ENCODE measurements at regions not wholly inside any gene's neighbourhood (a gene's known extent, or its start where the extent isn't known, plus 50 kb on each side); places are given as distances from the start of the nearest gene placed in this dataset.

DNA sequence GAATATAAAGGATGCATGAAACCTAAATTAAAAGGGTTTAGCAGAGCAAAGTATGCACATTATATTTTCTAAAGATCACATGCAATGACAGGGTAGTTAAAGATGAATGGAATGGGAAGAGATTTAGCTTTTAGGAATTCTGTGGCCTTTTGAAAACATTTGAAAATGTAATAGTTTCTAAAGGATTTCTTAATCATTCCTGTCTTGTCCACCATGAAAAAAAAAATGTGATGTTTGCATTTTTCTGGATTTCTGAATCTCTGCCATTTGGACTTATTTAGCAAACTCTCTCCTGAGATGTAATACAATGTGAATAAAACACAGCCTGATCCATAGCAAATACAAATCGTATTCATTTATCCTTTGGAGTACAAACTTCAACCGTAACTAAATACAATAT is 126.6 kb upstream of the RAB11FIP2 start:
- no peak for DNase-seq

DNA sequence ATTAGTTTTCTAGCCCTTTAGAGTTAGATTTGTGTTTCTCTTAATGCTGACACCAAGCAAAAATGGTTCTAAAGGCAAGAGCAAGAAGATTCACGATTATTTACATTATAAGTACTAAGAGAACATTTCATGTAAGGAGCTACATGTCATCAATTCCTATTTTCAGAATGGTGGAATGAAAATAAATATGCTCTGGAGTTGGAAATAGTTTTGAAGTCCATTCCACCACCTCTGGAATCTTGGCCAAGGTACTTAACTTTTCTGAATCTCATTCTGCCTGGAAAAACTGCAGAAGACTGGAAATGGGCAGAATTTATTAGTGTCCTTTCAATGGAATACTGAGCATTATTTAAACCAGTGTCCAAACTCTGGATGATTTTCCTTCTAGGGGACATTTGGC is 125.1 kb upstream of the RAB11FIP2 start:
- no peak for DNase-seq

DNA sequence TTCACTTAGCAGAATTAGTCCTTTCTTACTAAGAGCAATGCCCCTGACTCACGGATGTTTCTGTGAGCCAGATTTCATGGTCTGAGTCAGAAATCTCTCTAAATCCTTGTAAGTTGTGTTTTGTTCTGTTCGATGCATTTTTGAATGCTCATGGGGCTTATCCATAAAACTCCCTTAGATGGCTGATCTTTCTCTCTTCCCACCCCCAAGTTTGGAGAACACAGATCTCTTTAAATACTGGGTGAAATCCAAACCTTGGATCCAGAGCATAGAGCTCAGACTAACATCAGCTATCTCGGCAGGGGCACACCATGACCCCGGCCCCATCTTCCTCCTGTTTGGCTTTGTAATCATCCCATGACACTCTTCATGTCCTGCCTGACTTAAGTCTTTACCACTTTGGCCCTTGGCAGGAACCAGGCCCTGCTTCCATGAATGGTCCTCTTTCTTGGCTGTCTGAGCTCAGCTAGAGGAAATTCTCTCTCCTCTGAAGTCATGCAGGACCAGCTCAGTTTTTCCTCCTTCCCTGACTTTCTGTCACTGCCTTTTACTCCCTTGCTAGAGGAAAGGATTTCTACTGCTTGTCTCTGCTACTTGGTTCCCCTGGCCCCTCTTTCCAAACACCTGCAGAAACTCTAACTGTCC is 120.4 kb upstream of the RAB11FIP2 start:
- DNase-seq, result no peak

DNA sequence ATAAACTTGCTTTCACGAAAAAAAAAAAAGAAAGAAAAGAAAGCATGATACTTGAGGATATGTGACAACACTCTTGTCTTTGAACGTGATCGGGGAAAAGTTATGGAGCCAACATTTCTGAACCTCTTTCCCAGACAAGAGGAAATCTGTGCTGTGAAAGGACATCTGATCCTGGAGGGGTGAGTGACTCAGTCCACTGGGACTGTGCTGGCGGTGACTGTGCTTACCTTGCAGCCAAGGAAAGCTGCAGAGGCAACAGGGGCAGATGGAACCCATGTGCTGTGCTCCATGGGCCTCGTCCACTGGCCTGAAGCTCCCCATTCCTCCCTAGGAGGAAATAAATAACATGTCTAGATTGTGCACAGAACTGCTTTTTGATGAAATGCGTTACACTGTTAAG is 116.5 kb upstream of the RAB11FIP2 start:
- no peak for DNase-seq

DNA sequence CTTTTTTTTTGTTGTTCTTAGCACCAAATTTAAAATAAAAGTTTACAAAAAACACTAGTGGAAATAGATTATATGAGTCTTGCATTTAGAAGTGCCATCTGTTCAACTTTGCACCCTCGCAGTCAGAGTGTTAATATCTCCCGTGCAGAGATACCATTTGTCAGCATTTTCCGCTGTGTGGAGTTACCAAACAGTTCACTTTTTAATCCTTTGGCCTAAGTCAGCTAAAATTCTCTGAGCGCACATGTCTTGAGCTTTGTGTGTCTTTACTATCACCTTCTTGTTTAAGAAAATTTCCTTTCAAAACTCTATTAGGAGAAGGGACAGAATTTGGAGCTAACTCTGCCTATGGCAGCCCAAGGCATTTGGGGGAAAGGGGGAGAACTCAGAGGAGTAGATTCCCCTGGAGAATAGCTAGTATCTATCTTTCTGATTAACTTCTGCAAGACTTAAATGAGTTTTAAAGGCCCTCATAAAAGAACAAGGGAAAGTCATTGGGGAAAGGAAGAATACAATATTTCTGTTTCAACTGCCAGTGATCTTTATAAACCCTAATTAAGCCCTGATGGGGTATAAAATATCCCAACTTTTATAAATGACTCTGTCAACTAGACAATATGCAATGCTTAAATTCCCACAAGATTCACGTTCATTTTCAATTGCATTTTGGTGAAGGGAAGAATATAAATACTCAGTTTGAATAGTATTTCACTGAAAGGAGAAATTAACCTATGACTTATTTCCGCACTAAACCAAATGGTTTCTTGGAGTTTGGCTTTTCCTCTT is 114.9 kb upstream of the RAB11FIP2 start:
- no peak for DNase-seq

DNA sequence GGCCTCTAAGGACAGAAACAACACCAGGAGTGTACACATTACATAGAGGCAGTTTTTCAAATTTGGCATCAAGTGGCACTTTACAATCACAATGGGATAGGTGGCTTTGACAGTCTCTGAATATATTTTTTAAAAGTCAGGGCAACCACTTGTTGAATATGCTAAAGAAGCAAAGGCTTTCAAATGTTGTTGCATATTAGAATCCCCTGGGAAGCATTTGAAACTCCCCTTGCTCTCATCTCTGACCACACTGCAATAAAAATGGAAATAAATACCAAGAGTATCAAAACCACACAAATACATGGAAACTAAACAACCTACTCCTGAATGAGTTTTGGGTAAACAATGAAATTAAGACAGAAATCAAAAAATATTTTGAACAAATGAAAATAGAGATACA is 106.5 kb upstream of the RAB11FIP2 start:
- no peak for DNase-seq

DNA sequence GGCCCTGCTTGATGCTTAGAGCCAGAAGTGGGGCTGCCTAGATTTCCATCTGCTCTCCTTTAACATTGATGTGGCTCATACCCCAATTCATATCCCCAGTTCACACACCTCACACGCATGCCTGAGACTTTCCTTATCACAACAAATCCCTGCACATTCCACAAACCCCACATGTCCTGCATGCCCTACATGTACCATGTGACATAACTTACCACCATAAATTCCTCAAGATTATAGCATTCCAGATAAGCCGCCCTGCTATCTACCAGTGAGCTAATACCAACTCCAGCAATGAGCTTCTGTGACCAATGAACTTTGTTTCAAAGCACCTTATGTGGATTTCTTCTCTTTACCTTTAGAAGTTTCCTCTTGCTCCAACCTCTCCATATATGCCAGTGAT is 104.7 kb upstream of the RAB11FIP2 start:
- DNase-seq, result no peak

DNA sequence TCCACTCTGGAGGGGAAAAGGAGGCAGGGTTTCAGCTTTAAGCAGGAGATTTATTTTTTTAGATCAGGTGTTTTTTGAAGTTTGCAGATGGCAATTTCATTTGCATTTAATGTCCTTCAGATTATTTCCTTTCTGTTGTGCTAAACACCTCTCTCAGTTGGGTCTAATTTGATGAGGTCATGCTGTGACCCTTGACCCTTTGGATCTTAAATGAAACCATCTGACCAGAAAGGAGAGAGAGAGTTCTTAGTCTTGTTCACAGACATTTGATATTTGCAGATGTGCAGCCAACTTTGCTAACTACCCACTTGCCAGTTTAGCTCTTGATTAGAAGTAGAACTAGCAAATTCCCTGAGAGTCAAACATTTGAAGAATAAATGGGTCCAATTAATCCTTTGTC is 101.5 kb upstream of the RAB11FIP2 start:
- no peak for DNase-seq

DNA sequence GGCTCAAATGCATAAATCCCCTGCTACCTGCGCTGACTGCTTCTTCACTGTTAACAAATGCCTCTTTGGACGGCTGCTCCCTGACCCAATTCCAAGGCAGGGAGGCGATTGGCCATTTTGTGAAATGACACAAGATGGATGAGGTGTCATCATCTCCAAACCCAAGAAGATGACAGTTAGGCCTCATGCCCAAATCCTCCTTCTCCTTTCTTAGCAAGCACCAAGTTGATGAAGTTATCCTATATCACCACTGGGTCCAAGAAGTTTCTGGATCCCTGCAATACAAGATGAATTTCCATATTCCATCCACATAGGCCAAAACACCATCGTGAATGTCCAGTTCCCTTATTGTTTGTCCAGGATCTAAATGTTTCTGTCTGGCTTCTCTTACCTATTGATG is 98.5 kb upstream of the RAB11FIP2 start:
- no peak for DNase-seq

DNA sequence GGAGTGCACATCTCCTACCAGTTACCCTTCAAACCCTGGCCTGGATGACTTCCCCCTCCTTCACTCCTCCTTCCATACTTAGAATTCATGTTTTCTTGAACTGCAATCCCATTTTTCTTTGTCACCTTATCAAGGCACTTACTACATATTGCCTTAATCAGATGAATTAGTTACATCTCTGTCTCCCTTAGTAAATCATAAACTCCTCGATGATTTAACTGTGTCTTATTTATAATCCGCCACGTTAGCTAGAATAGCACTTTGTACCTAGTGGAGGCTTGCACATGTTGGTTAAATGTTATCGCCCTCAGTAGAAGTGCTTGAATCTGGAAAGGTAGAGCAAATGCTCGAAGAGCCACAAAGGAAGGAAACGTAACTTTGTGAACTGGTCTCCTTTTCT is 94.7 kb upstream of the RAB11FIP2 start:
- no peak for DNase-seq

DNA sequence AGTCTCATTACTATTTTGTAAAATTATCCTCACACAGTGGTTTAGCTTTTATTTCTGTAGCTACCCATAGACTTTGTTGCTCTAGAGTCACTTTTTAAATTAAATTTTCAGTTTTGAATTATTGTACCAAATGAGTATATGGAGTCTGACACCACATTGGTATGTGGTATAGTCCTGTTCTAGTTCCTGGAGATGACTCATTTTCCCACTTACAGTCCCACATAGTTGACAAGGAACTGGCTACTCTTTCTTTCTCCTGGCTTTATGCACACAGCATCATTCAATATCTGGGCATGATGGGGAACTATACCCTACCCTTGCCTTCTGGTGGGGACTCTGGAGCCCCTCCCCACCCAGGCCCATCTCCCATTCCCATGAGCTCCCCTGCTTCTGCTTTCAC is 92.6 kb upstream of the RAB11FIP2 start:
- no peak for DNase-seq

DNA sequence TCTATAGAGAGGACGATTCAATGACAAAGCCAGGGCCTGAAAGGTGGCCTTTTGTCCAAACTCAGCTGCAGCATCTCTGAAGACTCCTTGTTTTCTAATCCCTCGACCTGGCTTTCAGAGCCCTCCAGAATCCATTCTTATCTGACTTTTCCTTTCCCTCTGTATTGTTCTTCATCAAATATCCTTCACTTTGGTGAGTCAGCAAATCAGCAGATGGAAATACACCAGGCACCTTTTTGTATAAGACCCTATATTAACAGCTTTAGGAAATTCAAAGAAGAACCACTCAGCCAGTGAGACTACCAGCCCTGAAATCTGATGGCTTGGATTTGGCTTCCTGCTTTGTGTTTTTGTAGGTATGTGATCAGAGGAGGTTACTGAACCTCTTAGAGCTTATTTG is 81.9 kb upstream of the RAB11FIP2 start:
- DNase-seq, result no peak

DNA sequence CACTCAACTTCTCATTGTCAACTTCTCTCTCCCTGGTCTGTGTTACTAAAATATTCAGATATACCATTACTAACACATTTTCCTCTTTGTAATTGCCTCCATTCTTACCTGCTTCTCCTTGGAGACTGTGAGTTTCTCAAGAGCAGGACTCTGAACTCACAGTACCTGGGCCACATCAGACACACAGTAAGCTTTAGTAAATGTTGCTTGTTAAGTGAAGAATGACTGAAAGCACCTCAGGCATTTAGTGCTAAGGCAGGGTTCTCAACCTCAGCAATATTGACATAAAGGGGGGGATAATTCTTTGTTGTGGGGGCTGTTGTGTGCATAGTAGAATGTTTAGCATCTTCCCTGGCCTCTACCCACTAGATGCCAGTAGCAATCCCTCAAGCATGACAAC is 72.0 kb upstream of the RAB11FIP2 start:
- no peak for DNase-seq

DNA sequence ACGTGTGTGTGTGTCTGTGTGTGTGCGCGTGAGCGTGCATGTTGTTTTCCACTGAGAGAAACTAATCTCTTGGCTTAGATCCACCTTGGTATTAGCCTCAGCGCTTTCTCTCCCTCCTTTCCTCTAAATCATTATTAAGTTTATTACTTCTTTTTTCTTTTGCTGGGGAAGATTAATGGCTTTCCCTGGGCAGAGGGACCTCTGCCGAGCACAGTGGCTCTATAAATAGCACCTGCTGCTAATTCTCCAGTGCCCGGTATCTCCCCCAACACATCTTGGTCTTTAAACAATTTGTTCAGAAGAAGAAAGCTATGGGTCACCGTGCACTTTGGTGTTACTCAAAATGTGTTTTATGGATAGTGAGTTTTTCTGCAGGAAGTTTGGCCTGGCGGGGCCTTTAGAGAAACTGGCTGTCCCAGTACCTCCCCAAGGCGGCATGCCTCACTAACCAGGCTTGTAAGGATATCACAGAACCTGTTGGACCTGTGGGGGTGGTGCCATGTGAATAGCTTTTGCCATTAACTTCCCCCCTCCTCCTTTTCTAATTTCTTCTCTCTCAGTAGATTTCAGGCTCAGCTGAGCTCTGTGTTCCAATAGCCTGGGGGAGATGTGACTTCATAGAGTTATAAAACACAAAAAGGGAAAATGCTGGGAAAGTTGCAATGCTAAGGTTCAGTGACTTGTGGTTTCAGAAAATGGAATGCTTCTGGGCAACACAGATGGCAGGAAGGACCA is 70.1 kb upstream of the RAB11FIP2 start:
- DNase-seq, result no peak

DNA sequence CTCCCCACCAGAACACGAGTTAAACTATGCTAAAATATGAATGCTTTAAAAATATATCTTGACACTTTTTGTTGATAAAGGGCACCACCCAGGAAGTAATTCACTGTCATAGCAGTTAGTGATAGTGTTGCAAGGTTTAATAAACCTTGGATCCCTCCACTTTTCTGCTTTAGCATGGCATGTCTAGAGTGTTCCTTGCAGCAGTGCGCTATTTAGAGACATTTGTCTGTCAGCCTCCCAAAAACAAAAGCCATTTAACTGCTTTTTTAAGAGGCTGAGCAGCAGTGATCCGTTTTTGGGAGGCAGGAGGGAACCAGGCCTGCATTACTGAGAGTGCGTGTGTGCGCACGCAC is 69.6 kb upstream of the RAB11FIP2 start:
- DNase-seq, result no peak

DNA sequence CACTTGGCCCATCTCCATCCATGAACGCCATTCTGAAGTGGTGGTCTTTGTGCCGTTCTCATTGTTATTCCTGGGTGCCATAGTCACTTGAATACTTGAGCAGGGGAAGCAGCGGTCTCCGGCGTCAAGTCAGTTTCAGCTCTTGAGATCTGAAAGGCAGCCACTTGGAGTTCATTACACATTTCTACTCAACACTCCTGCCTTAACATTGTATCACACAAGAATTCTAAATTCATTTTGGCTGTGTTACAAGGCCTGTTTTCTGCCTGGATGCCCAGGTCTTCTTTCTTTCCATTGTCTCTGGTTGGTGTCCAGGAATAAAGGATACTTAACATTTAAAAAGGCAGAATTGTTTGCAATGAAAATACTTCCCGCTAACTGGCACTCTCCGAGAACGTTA is 69.0 kb upstream of the RAB11FIP2 start:
- no peak for DNase-seq

DNA sequence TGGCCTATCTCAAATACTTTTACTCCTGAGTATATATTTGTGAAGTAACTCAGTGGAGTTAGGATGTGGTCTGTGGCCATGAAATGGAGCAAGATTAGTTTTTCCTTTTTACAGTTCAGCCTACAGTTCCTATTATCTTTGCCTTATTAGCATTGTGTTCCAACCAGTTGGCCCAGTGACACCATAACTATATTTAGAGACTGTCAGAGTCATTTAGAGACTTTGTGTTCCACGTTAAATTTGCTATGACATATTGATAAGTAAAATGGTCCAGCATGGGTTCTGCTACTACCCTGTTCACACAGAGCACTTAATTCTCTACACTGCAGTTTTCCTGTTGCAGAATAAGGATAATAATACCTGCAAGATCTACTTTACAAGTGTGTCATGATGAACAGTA is 68.3 kb upstream of the RAB11FIP2 start:
- DNase-seq, result no peak

DNA sequence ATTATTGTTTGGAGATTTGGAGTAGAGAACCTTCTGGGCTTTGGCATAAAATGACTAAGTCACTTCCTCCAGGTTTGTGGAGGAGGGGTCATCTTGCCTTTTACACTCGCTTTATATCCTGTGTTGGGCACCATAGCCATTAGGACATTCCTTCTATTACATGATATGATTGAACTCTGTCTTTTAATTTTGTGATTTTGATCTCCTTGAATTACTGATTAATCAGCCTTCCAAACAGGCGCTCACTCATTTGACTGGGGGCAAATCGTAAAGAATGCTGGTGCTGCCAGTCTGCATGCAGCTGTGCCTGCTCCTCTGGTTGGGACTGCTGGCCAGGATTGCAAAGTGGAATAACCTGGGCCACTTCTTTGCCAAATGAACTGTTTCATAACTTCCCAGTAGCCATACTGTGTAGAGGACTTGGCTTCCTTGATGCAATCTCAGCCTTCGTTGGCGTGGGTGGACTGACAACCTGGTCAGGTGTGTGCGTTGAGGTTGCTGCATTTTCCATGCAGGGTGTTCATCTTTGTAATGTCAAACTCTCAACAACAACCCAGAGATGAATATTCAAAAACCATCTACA is 65.9 kb upstream of the RAB11FIP2 start:
- no peak for DNase-seq

DNA sequence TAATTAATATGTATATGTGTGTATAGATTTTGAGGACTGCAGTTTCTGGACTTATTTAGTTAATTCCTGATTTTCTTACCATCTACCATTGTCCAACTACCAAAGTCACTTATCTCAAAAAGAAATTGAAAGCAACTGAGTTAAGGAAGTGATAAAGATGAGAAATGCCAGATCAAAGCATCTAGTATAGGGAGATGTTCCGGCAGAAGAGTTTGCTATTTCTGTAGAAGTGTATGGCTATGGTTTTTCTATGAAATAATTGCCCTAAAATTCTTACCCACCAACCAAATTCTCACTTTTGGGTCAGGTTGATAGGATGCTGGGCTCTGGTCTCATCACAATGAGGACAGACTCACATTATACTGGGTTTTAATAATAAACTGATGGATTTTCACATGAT is 64.0 kb upstream of the RAB11FIP2 start:
- no peak for DNase-seq

DNA sequence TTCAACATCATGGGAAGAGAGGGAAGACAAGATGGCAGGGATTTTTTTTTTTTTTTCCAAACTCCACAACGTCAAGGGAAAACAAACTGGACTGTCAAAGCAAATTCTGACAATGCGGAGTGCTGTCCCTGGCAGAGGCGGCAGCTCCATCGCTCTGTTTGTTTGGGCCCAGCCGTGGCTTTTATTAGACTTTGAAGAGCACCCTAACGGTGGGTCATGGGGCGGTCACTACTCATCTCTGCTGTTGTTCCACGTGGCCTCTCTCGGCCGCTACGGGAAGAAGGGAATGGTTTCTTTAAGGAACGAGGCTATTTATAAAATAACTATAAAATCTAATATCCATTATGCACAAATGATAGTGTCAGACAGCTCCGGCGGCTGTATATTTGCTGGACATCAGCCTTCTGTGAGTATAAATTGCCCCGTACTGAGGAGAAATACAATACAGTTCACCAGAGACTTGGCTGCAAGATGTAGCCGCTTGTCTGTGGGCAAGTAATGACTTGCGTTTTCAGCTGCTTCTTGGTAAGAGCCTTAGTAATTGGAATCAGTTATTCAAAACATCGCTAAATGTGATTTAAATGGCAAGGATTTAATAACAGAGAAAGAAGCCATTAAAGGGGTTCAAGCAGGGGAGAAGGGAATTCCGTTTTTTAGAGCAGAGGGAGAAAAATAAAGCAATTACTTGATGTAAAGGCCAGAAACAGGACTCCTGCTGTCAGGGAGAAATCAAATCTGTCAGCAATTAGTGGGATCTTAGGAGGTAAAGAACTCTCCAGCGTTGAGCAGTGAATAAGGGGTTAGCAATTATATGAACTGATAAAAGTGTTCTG is 61.7 kb upstream of the RAB11FIP2 start:
- DNase-seq, result no peak

DNA sequence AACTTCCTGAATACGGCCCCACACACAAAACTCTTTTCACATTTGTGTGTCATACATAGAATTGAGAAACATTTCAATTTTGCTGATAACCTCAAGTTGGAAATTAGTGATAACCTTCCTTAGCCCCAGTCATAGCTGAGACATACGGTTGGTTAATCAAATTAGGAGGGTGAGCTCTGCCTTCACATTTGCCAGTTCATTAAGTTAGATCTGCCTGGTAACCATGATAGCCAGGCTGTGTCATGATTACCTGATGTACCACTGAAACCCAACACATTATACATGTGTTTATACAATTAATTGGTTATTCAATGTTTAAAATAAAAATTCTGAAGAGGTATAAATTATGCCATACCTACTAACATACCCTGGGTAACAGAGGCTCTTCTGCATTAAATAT is 60.8 kb upstream of the RAB11FIP2 start:
- no peak for DNase-seq

DNA sequence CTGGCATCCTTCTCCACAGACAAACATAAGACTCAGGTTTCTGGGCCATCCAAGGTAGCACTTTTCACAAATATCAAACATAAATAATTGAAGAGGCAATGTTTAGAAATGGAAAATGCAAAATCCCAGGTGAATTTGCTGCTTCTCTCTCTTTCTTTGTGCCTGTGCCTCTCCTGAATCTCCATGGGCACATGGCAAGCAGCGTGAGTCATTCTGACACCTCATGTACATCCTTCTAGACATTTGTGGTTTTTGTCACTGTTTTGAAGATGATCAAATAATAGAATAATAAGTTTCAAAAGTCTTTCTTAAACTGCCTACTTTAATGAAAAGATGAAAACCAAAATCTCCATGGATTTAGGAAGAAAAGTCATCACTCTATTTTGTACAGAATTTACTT is 60.3 kb upstream of the RAB11FIP2 start:
- DNase-seq, result no peak

DNA sequence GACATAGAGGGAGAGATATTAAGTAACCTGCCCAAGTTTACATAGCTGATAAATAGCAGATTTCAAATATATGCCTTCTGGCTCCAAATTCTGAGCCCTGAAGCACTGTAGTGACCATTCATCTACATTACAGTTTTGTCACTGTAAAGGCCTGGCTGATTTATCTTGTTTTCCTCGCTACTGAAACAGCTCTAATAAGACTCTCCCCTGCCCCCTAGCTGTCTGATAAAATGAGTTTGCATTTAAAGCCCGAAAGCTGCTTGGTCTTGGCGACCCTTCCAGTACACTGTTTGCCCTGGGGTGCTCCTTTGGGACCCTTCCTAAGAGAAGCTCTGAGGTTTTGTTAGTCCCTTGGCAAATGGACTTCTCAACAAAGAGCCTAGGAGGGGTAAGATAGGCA is 59.7 kb upstream of the RAB11FIP2 start:
- DNase-seq, result no peak

All from T-helper 9 cell (primary cell).